ENCODE measurements at regions not wholly inside any gene's neighbourhood (a gene's known extent, or its start where the extent isn't known, plus 50 kb on each side); places are given as distances from the start of the nearest gene placed in this dataset.

DNA sequence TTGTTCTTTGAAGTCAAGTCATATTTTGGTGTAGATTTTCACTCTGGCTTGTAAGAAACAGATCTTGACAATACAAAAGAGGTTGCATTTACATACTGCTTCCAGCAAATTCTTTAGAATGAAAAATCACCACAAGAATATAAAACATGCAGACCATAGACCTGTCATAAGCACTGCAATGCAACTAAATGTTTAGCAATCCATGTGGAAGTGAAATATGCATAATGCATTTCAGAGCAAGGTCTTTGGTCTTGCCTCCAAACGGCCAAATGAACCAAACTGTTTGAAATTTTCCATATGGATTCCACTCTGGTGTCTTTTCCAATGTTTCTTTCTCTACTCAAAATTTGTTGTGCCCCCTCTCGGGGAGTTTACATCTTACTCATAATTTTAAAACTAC lies 271.0 kb upstream of the CDH20 start:
- TF ChIP-seq, protein P1, sequence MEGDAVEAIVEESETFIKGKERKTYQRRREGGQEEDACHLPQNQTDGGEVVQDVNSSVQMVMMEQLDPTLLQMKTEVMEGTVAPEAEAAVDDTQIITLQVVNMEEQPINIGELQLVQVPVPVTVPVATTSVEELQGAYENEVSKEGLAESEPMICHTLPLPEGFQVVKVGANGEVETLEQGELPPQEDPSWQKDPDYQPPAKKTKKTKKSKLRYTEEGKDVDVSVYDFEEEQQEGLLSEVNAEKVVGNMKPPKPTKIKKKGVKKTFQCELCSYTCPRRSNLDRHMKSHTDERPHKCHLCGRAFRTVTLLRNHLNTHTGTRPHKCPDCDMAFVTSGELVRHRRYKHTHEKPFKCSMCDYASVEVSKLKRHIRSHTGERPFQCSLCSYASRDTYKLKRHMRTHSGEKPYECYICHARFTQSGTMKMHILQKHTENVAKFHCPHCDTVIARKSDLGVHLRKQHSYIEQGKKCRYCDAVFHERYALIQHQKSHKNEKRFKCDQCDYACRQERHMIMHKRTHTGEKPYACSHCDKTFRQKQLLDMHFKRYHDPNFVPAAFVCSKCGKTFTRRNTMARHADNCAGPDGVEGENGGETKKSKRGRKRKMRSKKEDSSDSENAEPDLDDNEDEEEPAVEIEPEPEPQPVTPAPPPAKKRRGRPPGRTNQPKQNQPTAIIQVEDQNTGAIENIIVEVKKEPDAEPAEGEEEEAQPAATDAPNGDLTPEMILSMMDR (IDR thresholded peaks at IDR 0.05; ENCODE audit: insufficient read depth, low read depth, low read length), result no peak
- no peak for TF ChIP-seq EZH2 (IDR thresholded peaks at IDR 0.05; ENCODE audit: insufficient read depth, low read length)

Measured in astrocyte (in vitro differentiated cells and primary cell).